ENCODE measurements at regions not wholly inside any gene's neighbourhood (a gene's known extent, or its start where the extent isn't known, plus 50 kb on each side); places are given as distances from the start of the nearest gene placed in this dataset.

GRCh38 chr7:156156734-156157408, 344.6 kb upstream of the SHH start:
- peak; percentile 36 for DNase-seq (ENCODE audit: low spot score)

- DNase-seq (ENCODE audit: low spot score) = no peak
Measured at GRCh38 chr7:156155988-156156733, 343.9 kb upstream of the SHH start.

- no peak for DNase-seq (ENCODE audit: low spot score)
Measured at GRCh38 chr7:156153590-156153989, 341.3 kb upstream of the SHH start.

GRCh38 chr7:156152390-156152789, 340.1 kb upstream of the SHH start:
- DNase-seq (ENCODE audit: low spot score) = peak; percentile 4

DNA sequence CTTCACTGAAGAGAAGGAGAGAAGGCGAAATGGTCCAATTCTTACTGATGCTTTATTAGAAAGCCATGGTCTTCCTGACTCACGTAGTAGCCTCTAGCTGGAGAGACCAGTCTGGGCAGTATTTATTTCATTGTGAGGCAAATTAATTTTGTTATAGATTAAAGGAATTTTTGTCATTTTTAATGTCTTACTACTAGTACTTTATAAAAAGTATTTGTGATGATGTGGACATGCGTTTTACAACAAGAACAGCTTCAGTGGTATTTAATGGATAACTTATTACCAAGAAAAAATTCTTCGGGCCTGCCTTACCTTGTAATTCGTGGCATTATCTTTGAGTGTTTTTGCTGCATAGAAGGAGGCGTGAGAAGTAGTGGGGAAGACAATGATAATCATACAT, 339.4 kb upstream of the SHH start:
- DNase-seq (ENCODE audit: low spot score) = no peak

DNA sequence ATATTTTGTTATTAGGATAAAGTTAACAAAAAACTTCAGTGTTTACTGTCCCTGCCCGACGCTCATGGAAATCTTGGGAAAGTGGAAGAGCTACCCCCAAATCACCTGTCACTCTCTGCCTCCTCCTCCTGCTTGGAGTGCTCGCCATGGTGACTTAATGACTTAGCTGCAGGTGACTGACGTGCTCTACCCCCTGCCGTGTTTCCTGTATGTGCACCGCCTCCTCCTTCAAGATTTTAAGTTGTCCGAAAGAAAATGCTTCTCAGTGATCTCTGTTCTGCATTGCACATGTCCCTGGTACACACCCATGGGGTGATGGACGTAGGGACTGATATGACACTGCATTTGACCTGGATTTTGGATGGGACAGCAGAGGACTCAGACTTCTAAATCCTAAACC, 338.8 kb upstream of the SHH start:
- DNase-seq (ENCODE audit: low spot score) = no peak

DNA sequence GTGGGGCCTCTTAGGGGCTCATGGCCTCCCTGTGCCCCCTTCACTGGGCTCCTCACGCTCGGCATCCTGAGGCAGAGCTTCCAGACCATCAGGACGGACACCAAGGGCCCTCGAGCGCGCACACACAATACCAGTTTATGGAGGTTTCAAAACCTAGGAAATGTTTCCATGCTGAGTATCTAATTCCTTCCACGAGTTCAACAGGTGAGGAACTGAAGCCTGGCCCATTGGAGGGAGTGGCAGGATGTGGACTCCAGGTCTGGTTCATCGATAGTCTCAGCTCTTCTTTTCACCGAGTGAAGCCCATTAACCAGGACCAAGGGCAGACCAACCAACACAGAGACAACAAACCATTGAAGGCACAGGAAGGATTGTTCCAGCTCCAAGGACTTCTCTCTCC, 336.7 kb upstream of the SHH start:
- no peak for DNase-seq (ENCODE audit: low spot score)

- no peak for DNase-seq (ENCODE audit: low spot score)
Measured at GRCh38 chr7:156148547-156148946, 336.3 kb upstream of the SHH start.

- DNase-seq (ENCODE audit: low spot score) = no peak
Measured at GRCh38 chr7:156147756-156148504, 335.7 kb upstream of the SHH start.

DNA sequence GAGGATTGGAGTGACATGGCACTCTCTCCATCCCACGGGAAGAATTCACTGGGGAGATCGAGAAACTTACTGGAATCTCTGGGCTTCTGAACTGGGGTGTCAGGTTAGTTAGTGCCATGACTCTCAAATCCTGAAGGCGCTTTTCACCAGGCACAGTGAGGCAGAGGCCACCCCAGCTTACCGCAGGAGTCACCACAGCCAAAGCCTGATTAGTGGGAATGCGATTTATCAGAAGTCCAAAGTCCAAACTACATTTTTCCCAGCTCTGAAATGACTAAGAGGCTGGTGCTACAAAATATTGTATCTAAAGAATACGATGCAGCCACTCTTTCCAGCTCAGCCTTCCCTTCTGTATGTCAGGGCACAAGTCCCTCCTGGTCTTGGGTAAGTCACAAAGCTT, 334.8 kb upstream of the SHH start:
- no peak for DNase-seq (ENCODE audit: low spot score)

GRCh38 chr7:156145996-156146395, 333.7 kb upstream of the SHH start:
- no peak for DNase-seq (ENCODE audit: low spot score)

DNA sequence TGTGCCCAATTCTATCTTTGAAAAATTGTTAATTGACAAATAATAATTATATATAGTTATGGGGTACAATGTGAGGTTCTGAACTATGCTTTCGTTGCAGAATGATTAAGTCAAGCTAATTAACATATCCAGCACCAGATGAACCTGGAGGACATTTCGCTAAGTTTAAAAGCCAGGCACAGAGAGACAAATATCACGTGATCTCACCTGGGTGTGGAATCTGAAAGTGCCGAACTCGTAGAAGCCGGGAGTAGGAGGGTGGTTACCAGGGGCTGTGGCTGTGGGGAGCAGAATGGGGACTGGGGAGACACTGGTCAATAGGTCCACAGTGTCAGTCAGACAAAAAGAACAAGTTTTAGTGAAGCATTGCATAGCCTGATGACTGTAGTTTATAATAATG, 332.9 kb upstream of the SHH start:
- DNase-seq (ENCODE audit: low spot score) = no peak

DNA sequence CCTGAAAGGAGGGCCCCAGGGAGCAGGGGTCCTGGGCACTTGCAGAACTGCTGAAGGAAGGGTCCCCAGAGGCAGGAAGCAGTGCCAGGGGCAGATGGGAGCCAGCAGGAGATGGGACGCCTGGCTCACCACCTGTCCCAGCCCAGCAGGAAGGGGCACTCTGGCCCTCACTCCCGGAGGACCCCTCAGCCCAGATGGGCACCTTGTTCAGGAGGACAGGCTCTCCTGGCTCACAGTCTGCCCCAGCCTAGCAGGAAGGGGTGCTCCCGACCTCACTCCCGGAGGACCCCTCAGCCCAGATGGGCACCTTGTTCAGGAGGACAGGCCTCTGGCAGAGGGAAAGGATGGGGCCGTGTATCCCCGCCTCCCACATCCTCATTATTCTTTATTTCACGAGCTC, 331.4 kb upstream of the SHH start:
- DNase-seq (ENCODE audit: low spot score) = no peak

DNA sequence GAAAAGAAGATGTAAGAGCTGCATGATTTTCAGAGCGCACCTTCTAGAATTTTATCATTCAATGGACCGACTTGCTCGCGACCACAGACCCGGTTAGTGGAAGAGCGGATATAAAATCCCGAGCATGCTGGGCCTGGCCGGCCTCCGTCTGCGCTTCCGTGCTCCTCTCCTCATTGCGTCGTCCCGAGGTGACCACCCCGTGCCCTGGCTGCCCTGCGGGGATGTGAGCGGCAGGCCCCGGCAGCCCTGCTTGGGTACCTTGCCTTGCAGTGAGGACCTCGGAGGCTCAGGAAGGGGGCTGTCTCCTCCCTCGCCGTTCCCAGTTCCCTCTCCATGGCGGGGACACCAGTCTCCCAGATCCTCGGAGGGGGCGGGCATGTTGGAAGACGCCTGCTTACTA, 330.9 kb upstream of the SHH start:
- no peak for DNase-seq (ENCODE audit: low spot score)

- DNase-seq (ENCODE audit: low spot score) = no peak
Measured at GRCh38 chr7:156141941-156142340, 329.7 kb upstream of the SHH start.

GRCh38 chr7:156140896-156141295, 328.6 kb upstream of the SHH start:
- no peak for DNase-seq (ENCODE audit: low spot score)

DNA sequence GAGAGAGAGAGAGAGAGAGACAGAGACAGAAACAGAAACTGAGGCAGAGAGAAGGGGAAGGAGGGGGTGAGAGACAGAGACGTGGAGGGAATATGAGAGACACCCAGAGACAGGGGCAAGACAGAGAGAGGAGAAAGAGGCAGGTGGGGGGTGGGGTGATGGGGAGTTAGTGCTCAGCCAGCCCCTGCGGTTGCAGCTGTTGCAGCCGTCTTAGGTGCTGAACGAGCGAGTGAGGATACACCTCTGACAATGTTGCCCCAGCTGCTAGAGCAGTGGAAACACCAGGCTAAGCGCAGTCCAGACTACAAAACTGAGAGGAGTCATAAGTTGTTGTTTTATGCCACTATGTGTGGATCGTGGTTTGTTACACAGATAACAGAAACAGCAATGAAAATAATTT, 328.2 kb upstream of the SHH start:
- no peak for DNase-seq (ENCODE audit: low spot score)

DNA sequence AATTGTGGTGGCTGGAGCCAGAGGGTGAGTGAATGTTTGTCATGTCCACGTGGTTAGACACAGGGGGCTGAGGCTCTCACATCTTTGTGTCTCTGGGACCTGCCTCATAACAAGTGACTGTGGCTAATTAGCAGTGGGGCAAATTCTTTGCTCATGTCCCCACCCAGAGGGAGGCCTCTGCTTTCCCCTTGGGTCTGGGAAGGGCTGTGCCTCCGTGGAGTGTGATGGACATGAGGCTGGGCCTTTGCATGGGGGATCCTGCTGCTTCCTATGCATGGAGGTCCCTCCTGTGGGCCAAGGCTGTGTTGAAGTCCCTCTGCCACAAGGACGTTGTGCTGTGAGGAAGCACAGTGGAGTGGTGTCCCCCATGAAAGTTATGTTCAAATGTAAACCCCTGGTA, 327.4 kb upstream of the SHH start:
- DNase-seq (ENCODE audit: low spot score) = no peak

DNA sequence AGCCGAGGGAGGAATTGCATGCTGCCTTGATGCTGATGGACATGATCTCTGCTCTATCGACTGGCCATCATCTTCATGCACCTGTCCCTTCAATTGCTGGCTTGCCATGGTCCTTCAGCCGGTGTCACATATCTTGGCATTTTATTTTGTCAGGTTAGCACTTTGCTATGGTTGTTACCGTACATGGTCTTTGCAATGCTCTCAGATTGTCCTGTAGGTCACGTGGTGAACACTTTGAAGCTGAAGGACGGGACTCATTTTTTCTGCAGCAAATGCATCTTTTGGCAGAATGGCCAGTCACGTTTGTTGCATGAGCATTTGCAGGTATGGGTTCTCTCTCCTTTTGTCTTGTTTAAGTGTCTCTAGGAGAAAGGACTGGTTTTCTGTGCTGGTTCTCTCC, 326.8 kb upstream of the SHH start:
- no peak for DNase-seq (ENCODE audit: low spot score)

GRCh38 chr7:156131881-156132280, 319.6 kb upstream of the SHH start:
- no peak for DNase-seq (ENCODE audit: low spot score)

DNA sequence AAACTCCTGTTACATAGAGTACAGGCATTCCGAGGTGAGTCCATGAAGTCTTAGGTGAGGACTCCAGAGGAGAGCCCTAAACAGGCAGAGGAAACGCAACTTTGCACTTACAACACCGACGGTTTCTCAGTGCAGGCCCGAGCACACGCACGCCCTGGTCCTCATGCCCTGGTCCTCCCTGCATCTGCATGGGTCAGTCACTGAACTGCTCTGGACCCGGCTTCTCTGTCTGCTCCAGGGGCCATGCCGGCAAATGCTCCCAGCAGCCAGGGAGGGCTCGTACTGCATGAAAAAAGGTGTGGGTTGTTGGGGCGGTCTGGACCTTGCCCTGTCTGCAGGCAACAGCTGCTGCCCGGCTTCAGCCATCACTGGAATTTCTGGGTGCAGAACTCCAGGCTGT, 317.3 kb upstream of the SHH start:
- DNase-seq (ENCODE audit: low spot score) = no peak

DNA sequence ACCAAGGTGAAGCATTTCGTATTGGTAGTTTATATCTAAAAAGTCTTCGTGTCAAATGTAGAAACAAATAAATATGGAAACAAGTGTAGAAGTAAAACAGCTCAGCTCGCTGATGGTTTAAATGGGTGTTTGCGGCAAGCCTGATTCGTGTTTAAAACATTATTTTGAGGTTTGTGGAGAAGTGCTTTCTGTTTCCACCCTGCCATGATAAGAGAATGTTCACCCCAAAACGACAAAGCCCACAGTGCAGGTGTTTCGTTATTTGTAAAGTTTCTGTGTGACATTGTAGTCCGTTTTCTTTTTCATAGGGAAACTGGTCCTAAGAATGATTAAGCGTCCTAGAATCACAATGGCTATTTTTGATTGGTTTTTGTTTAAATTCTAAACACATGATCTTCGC, 316.2 kb upstream of the SHH start:
- no peak for DNase-seq (ENCODE audit: low spot score)

Measured in A172 (cell line).